HFF-Myc (cell line): ENCODE measurements at regions not wholly inside any gene's neighbourhood (a gene's known extent, or its start where the extent isn't known, plus 50 kb on each side); places are given as distances from the start of the nearest gene placed in this dataset.

Source experiments
- DNase-seq: peaks from one replicate; pipeline ENCODE4 v3.0.0-alpha.2; 2011; ENCODE audit warnings: low read depth; ENCODE audit errors: extremely low read depth
- H3K4me3 ChIP-seq: replicated peaks from 2 replicates; pipeline ENCODE4 v1.5.1; 2011; ENCODE audit warnings: low read depth, mild to moderate bottlenecking, control low read depth, low read length
- CTCF ChIP-seq: IDR thresholded peaks from 2 replicates; pipeline ENCODE4 v1.5.1; 2012; ENCODE audit warnings: mild to moderate bottlenecking, low read depth, low read length, control low read depth; ENCODE audit errors: missing control alignments

GRCh38 chr7:68984306-68984705, 614.0 kb upstream of the AUTS2 start:
- TF ChIP-seq CTCF = no peak
- DNase-seq = no peak
- H3K4me3 ChIP-seq = no peak overlapping the region

- no peak for DNase-seq
- no peak overlapping the region for H3K4me3 ChIP-seq
These were observed 603.4 kb upstream of the AUTS2 start for GRCh38 chr7:68994841-68995240.

GRCh38 chr7:68998136-68998535, 600.1 kb upstream of the AUTS2 start:
- H3K4me3 ChIP-seq = no peak overlapping the region
- no peak for TF ChIP-seq CTCF
- DNase-seq = no peak

More at GRCh38 chr7:68994841-68995240, 603.4 kb upstream of the AUTS2 start:
- no peak for TF ChIP-seq CTCF

- H3K4me3 ChIP-seq = no peak overlapping the region
- no peak for TF ChIP-seq CTCF
- DNase-seq = no peak
These were observed 595.9 kb upstream of the AUTS2 start for GRCh38 chr7:69002416-69002815.

- DNase-seq = no peak
- no peak for TF ChIP-seq CTCF
- H3K4me3 ChIP-seq = no peak overlapping the region
These were observed 586.1 kb upstream of the AUTS2 start for GRCh38 chr7:69012149-69012548.

GRCh38 chr7:69017208-69017607, 581.1 kb upstream of the AUTS2 start:
- no peak for DNase-seq
- no peak for TF ChIP-seq CTCF
- H3K4me3 ChIP-seq = no peak overlapping the region

GRCh38 chr7:69018200-69018599, 580.1 kb upstream of the AUTS2 start:
- no peak for DNase-seq
- no peak for TF ChIP-seq CTCF
- no peak overlapping the region for H3K4me3 ChIP-seq
